MCF 10A (cell line): ENCODE measurements at regions not wholly inside any gene's neighbourhood (a gene's known extent, or its start where the extent isn't known, plus 50 kb on each side); places are given as distances from the start of the nearest gene placed in this dataset.

Experiments used
- BruUV-seq: library from RNA; stranded (reverse); fragments of 400-500 nt; replicated peaks from 2 replicates; lab custom pipeline; 2021; lab: Mats Ljungman, UMichigan
- CTCF ChIA-PET: fragments of 300-600 bp; sonication (Branson Sonifier 250); formaldehyde crosslinking; extraction: SDS; loops from one replicate; lab custom pipeline; 2021; ENCODE audit warnings: antibody characterized with exemption, inconsistent platforms; lab: Yijun Ruan, JAX
- POLR2A ChIA-PET: fragments of 300-600, 350-650 bp; sonication (Branson Sonifier 250); formaldehyde crosslinking; extraction: SDS; loops from one replicate; lab custom pipeline; 2020; ENCODE audit warnings: antibody characterized with exemption, inconsistent platforms; lab: Yijun Ruan, JAX
- DNase-seq: peaks from one replicate; pipeline ENCODE4 v3.0.0-alpha.2; 2018; ENCODE audit not compliant: unreplicated experiment
- H3K27ac Mint-ChIP-seq: one replicate; pipeline ENCODE4 v1.8.0; 2022; ENCODE audit warnings: mild to moderate bottlenecking, low read depth, mixed read lengths; ENCODE audit not compliant: unreplicated experiment
- H3K27me3 Mint-ChIP-seq: one replicate; pipeline ENCODE4 v1.8.0; 2022; ENCODE audit warnings: mixed read lengths; ENCODE audit not compliant: insufficient read depth, unreplicated experiment
- H3K36me3 Mint-ChIP-seq: one replicate; pipeline ENCODE4 v1.8.0; 2022; ENCODE audit warnings: mild to moderate bottlenecking, moderate library complexity, mixed read lengths; ENCODE audit not compliant: insufficient read depth, unreplicated experiment
- H3K4me1 Mint-ChIP-seq: one replicate; pipeline ENCODE4 v1.8.0; 2022; ENCODE audit warnings: mixed read lengths; ENCODE audit not compliant: insufficient read depth, unreplicated experiment
- H3K4me3 Mint-ChIP-seq: one replicate; pipeline ENCODE4 v1.8.0; 2022; ENCODE audit warnings: mild to moderate bottlenecking, moderate library complexity, mixed read lengths; ENCODE audit not compliant: unreplicated experiment
- H3K9me3 Mint-ChIP-seq: one replicate; pipeline ENCODE4 v1.8.0; 2022; ENCODE audit warnings: mixed read lengths; ENCODE audit not compliant: unreplicated experiment
- intact Hi-C: fragments of 100-400 bp; cut with micrococcal nuclease; formaldehyde crosslinking; loops from 2 replicates; pipeline ENCODE4 v1.14.1; 2022
- TF ChIP-seq, protein P1 (sequence below): fragments of 200-600 bp; IDR thresholded peaks from one replicate; pipeline ENCODE4 v1.8.0; 2022; ENCODE audit warnings: antibody characterized with exemption, mild to moderate bottlenecking; ENCODE audit not compliant: unreplicated experiment

DNA sequence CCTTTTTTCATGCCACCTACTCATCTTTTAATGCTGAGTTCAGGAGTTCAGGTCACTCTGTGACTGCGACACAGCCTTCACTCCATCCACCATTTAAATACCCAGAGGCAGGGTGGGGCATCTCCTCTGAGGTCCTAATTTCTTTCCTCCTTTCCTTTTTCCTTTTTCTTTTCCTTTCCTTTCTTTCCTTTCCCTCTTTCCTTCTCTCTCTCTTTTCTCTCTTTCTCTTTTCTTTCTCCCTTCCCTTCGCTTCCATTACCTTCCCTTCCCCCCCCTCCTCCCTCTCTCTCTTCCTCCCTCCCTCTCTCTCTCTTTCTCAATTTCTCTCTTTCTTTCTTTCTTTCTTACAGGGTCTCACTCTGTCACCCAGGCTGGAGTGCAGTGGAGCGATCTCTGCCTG, 145.9 kb upstream of the SVIL start:
- BruUV-seq: no TSS peak
- POLR2A ChIA-PET: no interaction called here
- Mint-ChIP-seq H3K27ac (no peak overlapping the region), H3K4me3 (no peak overlapping the region), H3K9me3 (no peaks in the 10 kb centered on the region), H3K27me3 (no peaks in the 10 kb centered on the region), H3K4me1 (peaks cover 7% of the 10 kb centered on the region), H3K36me3 (no peaks in the 10 kb centered on the region)
- intact Hi-C loops: no loop called here
- no peak for DNase-seq
- CTCF ChIA-PET: interaction anchor here (0.5 kb wide), 1 partner anchor 754 kb away, joined by 5 read pairs; no protein-coding TSS in a partner anchor
- TF ChIP-seq, protein P1, sequence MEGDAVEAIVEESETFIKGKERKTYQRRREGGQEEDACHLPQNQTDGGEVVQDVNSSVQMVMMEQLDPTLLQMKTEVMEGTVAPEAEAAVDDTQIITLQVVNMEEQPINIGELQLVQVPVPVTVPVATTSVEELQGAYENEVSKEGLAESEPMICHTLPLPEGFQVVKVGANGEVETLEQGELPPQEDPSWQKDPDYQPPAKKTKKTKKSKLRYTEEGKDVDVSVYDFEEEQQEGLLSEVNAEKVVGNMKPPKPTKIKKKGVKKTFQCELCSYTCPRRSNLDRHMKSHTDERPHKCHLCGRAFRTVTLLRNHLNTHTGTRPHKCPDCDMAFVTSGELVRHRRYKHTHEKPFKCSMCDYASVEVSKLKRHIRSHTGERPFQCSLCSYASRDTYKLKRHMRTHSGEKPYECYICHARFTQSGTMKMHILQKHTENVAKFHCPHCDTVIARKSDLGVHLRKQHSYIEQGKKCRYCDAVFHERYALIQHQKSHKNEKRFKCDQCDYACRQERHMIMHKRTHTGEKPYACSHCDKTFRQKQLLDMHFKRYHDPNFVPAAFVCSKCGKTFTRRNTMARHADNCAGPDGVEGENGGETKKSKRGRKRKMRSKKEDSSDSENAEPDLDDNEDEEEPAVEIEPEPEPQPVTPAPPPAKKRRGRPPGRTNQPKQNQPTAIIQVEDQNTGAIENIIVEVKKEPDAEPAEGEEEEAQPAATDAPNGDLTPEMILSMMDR: no peak

DNA sequence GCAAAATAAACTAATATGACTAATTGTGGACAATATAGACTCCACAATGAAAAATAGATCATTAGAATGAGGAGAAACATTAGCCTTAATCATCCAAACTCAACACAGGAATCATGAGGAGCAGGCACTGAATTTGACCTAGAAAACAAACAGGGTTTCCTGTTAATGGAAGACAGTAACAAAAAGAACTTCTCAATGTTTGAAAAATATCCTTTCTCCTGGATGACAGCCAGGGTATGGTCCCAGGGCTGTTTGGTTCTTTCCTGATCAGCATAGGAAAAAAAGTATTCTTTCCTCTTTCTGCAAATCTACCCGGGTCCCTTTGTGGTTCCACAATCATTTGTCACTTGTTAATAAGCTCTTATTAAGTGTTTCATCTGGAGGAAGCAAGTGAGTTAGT, 145.3 kb upstream of the SVIL start:
- Mint-ChIP-seq H3K36me3 (no peaks in the 10 kb centered on the region), H3K27me3 (no peaks in the 10 kb centered on the region), H3K4me1 (peaks cover 7% of the 10 kb centered on the region), H3K9me3 (no peaks in the 10 kb centered on the region), H3K4me3 (no peak overlapping the region), H3K27ac (peak overlapping the region; percentile 13)
- TF ChIP-seq, protein P1: no peak
- intact Hi-C loops: no loop called here
- no peak for DNase-seq
- no TSS peak for BruUV-seq
- CTCF ChIA-PET: no interaction called here
- POLR2A ChIA-PET: no interaction called here

DNA sequence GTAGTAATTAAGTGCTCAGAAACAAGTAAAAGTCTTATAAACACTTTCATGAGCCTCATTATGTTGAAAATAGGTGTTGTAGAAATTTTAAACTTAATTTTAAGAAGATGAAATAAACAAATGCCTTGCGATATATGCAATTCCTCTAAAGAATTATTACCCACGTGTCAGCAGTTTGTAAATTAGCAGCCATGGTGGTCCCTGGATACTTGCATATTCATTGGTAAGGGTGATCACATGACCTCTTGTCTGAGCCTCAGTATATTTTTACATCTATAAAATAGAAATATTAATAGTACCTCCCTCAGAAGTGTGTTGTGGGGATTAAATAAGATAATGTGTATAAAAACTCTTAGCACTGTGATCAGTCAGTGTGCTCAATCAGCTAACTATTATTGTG, 141.5 kb upstream of the SVIL start:
- no peaks in the 10 kb centered on the region for H3K36me3 Mint-ChIP-seq
- H3K4me3 Mint-ChIP-seq: no peak overlapping the region
- CTCF ChIA-PET: interaction anchor here (1.0 kb wide), 1 partner anchor 83 kb away, joined by 3 read pairs; no protein-coding TSS in a partner anchor
- intact Hi-C loops: no loop called here
- POLR2A ChIA-PET: no interaction called here
- BruUV-seq: no TSS peak
- peaks cover 12% of the 10 kb centered on the region for H3K9me3 Mint-ChIP-seq
- H3K4me1 Mint-ChIP-seq: peaks cover 10% of the 10 kb centered on the region
- TF ChIP-seq, protein P1: no peak
- H3K27me3 Mint-ChIP-seq: no peaks in the 10 kb centered on the region
- H3K27ac Mint-ChIP-seq: no peak overlapping the region
- DNase-seq: no peak

DNA sequence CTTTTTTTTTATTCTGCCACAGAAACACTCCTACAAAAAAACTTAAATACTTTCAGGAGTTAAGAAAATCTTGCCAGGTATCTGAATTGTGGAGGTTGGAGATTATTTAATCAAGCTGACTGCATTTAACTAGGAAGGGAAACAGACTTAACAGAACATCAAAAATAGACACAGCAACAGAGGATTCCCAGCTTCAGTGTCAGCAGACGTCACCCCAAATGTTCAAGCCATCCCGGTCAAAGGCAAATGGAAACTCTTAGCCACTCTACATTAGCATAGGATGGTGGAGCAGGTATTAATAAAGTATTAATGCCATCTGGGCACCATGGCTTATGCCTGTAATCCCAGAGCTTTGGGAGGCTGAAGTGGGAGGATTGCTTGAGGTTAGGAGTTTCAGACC, 139.7 kb upstream of the SVIL start:
- H3K9me3 Mint-ChIP-seq: peaks cover 12% of the 10 kb centered on the region
- TF ChIP-seq, protein P1: no peak
- H3K27me3 Mint-ChIP-seq: peaks cover 15% of the 10 kb centered on the region
- H3K4me1 Mint-ChIP-seq: peaks cover 4% of the 10 kb centered on the region
- H3K27ac Mint-ChIP-seq: no peak overlapping the region
- H3K4me3 Mint-ChIP-seq: no peak overlapping the region
- ChIA-PET CTCF (no interaction called here), POLR2A (interaction anchor here (1.5 kb wide), 1 partner anchor 37 kb away, joined by 5 read pairs; no protein-coding TSS in a partner anchor)
- BruUV-seq: no TSS peak
- H3K36me3 Mint-ChIP-seq: no peaks in the 10 kb centered on the region
- DNase-seq: no peak
- intact Hi-C loops: no loop called here
